Peyer's patch (tissue), 4 donors: ENCODE measurements at regions not wholly inside any gene's neighbourhood (a gene's known extent, or its start where the extent isn't known, plus 50 kb on each side); places are given as distances from the start of the nearest gene placed in this dataset.

Experiments
- CTCF ChIP-seq, 6 experiments: fragments of 450-650 bp in 4 of 6; fragments of 200-600 bp in 2 of 6; sonication (generic) in 1 of 6; IDR thresholded peaks; one replicate each; pipeline ENCODE4 v1.5.1; 2017 to 2019; ENCODE audit warnings: antibody characterized with exemption in 6 of 6, mild to moderate bottlenecking in 3 of 6, moderate library complexity in 1 of 6
- POLR2A ChIP-seq, 2 donors: fragments of 450-650 bp; IDR thresholded peaks; one replicate each; pipeline ENCODE4 v1.5.1; 2017; ENCODE audit warnings: antibody characterized with exemption in 2 of 2, mild to moderate bottlenecking in 2 of 2, moderate library complexity in 2 of 2

GRCh38 chr1:240711020-240711419 is 99.1 kb upstream of the GREM2 start:
- TF ChIP-seq CTCF (IDR thresholded peaks at IDR 0.05) (no peak), POLR2A (IDR thresholded peaks at IDR 0.05) (no peak)
